Suprapubic skin (tissue), 4 donors: ENCODE measurements at regions not wholly inside any gene's neighbourhood (a gene's known extent, or its start where the extent isn't known, plus 50 kb on each side); places are given as distances from the start of the nearest gene placed in this dataset.

Source experiments
- CTCF ChIP-seq, 2 donors: fragments of 200-600 bp in 1 of 2; fragments of 450-650 bp in 1 of 2; sonication (generic) in 1 of 2; IDR thresholded peaks; one replicate each; pipeline ENCODE4 v1.5.1; 2016 to 2019; ENCODE audit warnings: antibody characterized with exemption in 2 of 2, mild to moderate bottlenecking in 1 of 2, moderate library complexity in 1 of 2
- POLR2A ChIP-seq, 2 donors: fragments of 450-650 bp; IDR thresholded peaks; one replicate each; pipeline ENCODE4 v1.6.1; 2017; ENCODE audit warnings: antibody characterized with exemption in 2 of 2, mild to moderate bottlenecking in 2 of 2, moderate library complexity in 2 of 2
- POLR2AphosphoS5 ChIP-seq, 3 donors: sonication (generic); formaldehyde crosslinking; IDR thresholded peaks; one replicate each; pipeline ENCODE4 v1.6.1; 2017; ENCODE audit warnings: antibody characterized with exemption in 3 of 3

- TF ChIP-seq POLR2A (IDR thresholded peaks at IDR 0.05) (no peak), CTCF (IDR thresholded peaks at IDR 0.05) (no peak), POLR2AphosphoS5 (IDR thresholded peaks at IDR 0.05) (no peak)
These were observed 247.8 kb downstream of the PAX3 start for GRCh38 chr2:222050981-222051380.
